Loucy (cell line): ENCODE measurements at regions not wholly inside any gene's neighbourhood (a gene's known extent, or its start where the extent isn't known, plus 50 kb on each side); places are given as distances from the start of the nearest gene placed in this dataset.

ENCODE experiments used
- H2AFZ ChIP-seq: fragments of 200-600 bp; sonication (generic); 2 replicates; pipeline ENCODE4 v1.6.0; 2016; ENCODE audit warnings: antibody characterized with exemption, mild to moderate bottlenecking, low read length, moderate library complexity
- H3F3A ChIP-seq: fragments of 200-600 bp; 2 replicates; pipeline ENCODE4 v1.6.0; 2016; ENCODE audit warnings: antibody characterized with exemption, low read depth, mild to moderate bottlenecking
- H3K27me3 ChIP-seq: fragments of 200-600 bp; sonication (generic); 2 replicates; pipeline ENCODE4 v1.6.1; 2014; ENCODE audit warnings: low read length, mild to moderate bottlenecking; ENCODE audit not compliant: insufficient read depth, poor library complexity, severe bottlenecking
- H3K36me3 ChIP-seq: fragments of 200-600 bp; sonication (generic); 2 replicates; pipeline ENCODE4 v1.6.1; 2016; ENCODE audit warnings: low read length; ENCODE audit not compliant: insufficient read depth
- H3K4me1 ChIP-seq: fragments of 200-600 bp; sonication (generic); 2 replicates; pipeline ENCODE4 v1.5.1; 2014; ENCODE audit warnings: low read length, mild to moderate bottlenecking; ENCODE audit not compliant: insufficient read depth, poor library complexity, severe bottlenecking
- H3K4me2 ChIP-seq: fragments of 200-600 bp; sonication (generic); 2 replicates; pipeline ENCODE4 v1.6.0; 2014; ENCODE audit warnings: antibody characterized with exemption, low read length, low read depth, mild to moderate bottlenecking; ENCODE audit not compliant: poor library complexity, severe bottlenecking
- H3K4me3 ChIP-seq: fragments of 200-600 bp; sonication (generic); 2 replicates; pipeline ENCODE4 v1.5.1; 2014; ENCODE audit warnings: low read length, mild to moderate bottlenecking, mixed read lengths; ENCODE audit not compliant: poor library complexity, severe bottlenecking
- H3K79me2 ChIP-seq: fragments of 200-600 bp; sonication (generic); 2 replicates; pipeline ENCODE4 v1.6.1; 2014; ENCODE audit warnings: low read length; ENCODE audit not compliant: insufficient read depth
- H3K9ac ChIP-seq: fragments of 200-600 bp; sonication (generic); 2 replicates; pipeline ENCODE4 v1.6.0; 2014; ENCODE audit warnings: mild to moderate bottlenecking, low read depth, low read length, moderate library complexity; ENCODE audit not compliant: poor library complexity, severe bottlenecking
- H3K9me2 ChIP-seq: fragments of 200-600 bp; sonication (generic); replicated peaks from 2 replicates; pipeline ENCODE4 v1.6.1; 2016; ENCODE audit warnings: low read depth, low read length, mixed read lengths
- H3K9me3 ChIP-seq: fragments of 200-600 bp; sonication (generic); 2 replicates; pipeline ENCODE4 v1.6.1; 2014; ENCODE audit warnings: mild to moderate bottlenecking, antibody characterized with exemption, low read length, low read depth; ENCODE audit not compliant: insufficient read depth
- H4K20me1 ChIP-seq: fragments of 200-600 bp; sonication (generic); 2 replicates; pipeline ENCODE4 v1.6.0; 2014; ENCODE audit warnings: antibody characterized with exemption, low read length, mild to moderate bottlenecking; ENCODE audit not compliant: insufficient read depth, poor library complexity, severe bottlenecking
- CTCF ChIP-seq: fragments of 200-600 bp; sonication (generic); conservative IDR thresholded peaks from 2 replicates; pipeline ENCODE4 v1.5.1; 2014; ENCODE audit warnings: mild to moderate bottlenecking, antibody characterized with exemption, low read length
- EZH2phosphoT487 ChIP-seq: fragments of 200-600 bp; IDR thresholded peaks from 2 replicates; pipeline ENCODE4 v1.6.1; 2018; ENCODE audit warnings: antibody characterized with exemption, mild to moderate bottlenecking, moderate library complexity, borderline replicate concordance

- TF ChIP-seq CTCF (no peak), EZH2phosphoT487 (no peak)
- H3K36me3 ChIP-seq = no peaks in the 10 kb centered on the region
- H4K20me1 ChIP-seq = no peaks in the 10 kb centered on the region
- no peaks in the 10 kb centered on the region for H3K9me2 ChIP-seq
- H3K27me3 ChIP-seq = no peaks in the 10 kb centered on the region
- H3K9me3 ChIP-seq = no peaks in the 10 kb centered on the region
- H3K9ac ChIP-seq = no peak overlapping the region
- no peak overlapping the region for H3K4me2 ChIP-seq
- no peaks in the 10 kb centered on the region for H3K4me1 ChIP-seq
- H3K4me3 ChIP-seq = no peak overlapping the region
- H2AFZ ChIP-seq = no peak overlapping the region
- no peaks in the 10 kb centered on the region for H3F3A ChIP-seq
- no peaks in the 10 kb centered on the region for H3K79me2 ChIP-seq
Observed at GRCh38 chr16:60558936-60559335, 1477.3 kb downstream of the CDH8 start.

GRCh38 chr16:60553090-60553757 lies 1483.0 kb downstream of the CDH8 start:
- H3K79me2 ChIP-seq = no peaks in the 10 kb centered on the region
- no peak overlapping the region for H3K4me2 ChIP-seq
- no peaks in the 10 kb centered on the region for H3K9me3 ChIP-seq
- H3K9ac ChIP-seq = no peak overlapping the region
- no peaks in the 10 kb centered on the region for H3K27me3 ChIP-seq
- TF ChIP-seq CTCF (no peak), EZH2phosphoT487 (no peak)
- H3K36me3 ChIP-seq = no peaks in the 10 kb centered on the region
- no peaks in the 10 kb centered on the region for H3F3A ChIP-seq
- no peaks in the 10 kb centered on the region for H4K20me1 ChIP-seq
- no peaks in the 10 kb centered on the region for H3K4me1 ChIP-seq
- H3K9me2 ChIP-seq = no peaks in the 10 kb centered on the region
- no peak overlapping the region for H2AFZ ChIP-seq
- no peak overlapping the region for H3K4me3 ChIP-seq

- Histone ChIP-seq H3K4me2 (no peak overlapping the region), H3F3A (no peaks in the 10 kb centered on the region), H4K20me1 (no peaks in the 10 kb centered on the region), H3K9ac (no peak overlapping the region), H3K27me3 (no peaks in the 10 kb centered on the region), H2AFZ (no peak overlapping the region), H3K36me3 (no peaks in the 10 kb centered on the region), H3K4me1 (no peaks in the 10 kb centered on the region), H3K9me3 (no peaks in the 10 kb centered on the region), H3K79me2 (no peaks in the 10 kb centered on the region), H3K9me2 (no peaks in the 10 kb centered on the region), H3K4me3 (no peak overlapping the region)
- no peak for TF ChIP-seq EZH2phosphoT487
- no peak for TF ChIP-seq CTCF
Observed at GRCh38 chr16:60541535-60541934, 1494.7 kb downstream of the CDH8 start.
